CD4-positive, alpha-beta T cell treated with Interferon alpha-2 for 1 hour (primary cell): ENCODE measurements at regions not wholly inside any gene's neighbourhood (a gene's known extent, or its start where the extent isn't known, plus 50 kb on each side); places are given as distances from the start of the nearest gene placed in this dataset.
"Not testable (repeated sequence)": the region's sequence is repeated elsewhere in the genome, so short reads cannot be mapped to it uniquely, and the experiment has no call there.

ENCODE experiments used
- DNase-seq, 2 donors: peaks; one replicate each; pipeline ENCODE4 v3.0.0-alpha.2; 2020 to 2022

DNA sequence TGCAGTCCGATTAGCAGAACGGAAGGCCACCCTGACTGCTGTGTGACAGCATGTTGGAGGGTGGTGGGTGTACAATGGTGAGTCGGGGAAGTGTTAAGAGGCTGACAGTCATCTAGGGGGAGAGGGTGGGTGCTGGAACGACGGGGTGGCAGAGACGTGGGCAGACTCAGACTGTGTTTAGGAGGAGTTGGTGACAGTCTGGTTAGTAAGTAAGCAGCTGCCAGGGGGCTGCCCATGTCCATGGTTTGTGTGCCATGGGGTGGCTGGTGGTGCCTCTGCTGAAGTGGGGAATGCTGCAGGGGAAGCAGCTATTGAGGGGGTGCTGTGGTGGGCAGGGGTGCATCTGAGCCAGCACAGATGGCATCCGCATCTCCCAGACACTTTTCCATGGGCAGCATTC, 51.3 kb upstream of the BOD1 start:
- no peak for DNase-seq

DNA sequence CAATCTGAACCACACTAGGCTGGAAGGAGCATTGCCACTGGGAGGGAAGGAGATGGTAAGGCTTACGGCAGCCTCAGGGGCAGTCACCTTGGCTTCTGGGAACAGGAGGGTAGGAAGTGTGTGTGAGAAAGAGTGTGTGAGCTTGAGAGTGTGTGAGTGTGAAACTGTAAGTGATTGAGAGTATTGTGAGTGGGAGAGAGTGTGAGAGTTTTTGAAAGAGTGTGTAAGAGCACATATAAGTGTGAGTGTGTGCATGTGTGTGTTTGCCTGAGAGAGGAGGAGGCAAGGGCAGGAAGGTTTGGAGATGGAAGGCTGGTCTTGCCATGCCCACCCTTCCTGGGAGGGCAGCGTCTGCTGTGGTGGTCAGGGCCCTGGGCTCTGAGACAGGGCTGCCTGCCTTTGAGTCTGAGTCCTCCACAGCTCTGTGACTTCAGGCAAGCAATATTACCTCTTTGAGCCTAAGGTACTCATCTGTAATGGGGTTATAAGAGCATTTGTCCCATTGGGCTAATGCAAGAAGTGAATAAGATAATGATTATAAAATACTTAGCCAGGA, 51.9 kb upstream of the BOD1 start:
- no peak for DNase-seq

- DNase-seq = no peak
Observed at GRCh38 chr5:173668910-173669309, 52.5 kb upstream of the BOD1 start.

GRCh38 chr5:173669483-173669882, 53.0 kb upstream of the BOD1 start:
- no peak for DNase-seq

- DNase-seq = no peak
Observed at GRCh38 chr5:173670130-173670651, 53.7 kb upstream of the BOD1 start.

GRCh38 chr5:173670791-173671120, 54.3 kb upstream of the BOD1 start:
- DNase-seq = no peak

- DNase-seq = no peak
Observed at GRCh38 chr5:173671121-173671949, 54.9 kb upstream of the BOD1 start.

DNA sequence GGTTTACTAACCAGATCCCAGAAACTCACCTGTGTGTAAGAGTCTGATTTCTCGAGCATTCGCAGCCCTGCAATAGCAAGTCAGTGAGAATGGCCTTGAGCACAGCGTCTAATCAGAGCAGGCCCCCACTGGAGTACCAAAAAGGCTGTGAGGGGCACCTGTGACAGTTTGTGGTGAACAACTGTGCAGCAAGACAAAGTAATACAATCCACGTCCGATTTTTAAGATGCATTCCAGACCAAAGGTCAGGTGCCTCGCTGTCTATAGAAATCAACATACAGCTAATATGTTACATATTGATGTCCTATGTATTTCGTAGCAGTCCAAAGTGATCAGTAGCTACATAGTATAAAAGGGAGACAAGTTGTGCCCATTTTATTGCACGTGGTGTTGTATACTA, 55.7 kb upstream of the BOD1 start:
- no peak for DNase-seq

GRCh38 chr5:173672891-173673290, 56.4 kb upstream of the BOD1 start:
- DNase-seq = no peak

DNA sequence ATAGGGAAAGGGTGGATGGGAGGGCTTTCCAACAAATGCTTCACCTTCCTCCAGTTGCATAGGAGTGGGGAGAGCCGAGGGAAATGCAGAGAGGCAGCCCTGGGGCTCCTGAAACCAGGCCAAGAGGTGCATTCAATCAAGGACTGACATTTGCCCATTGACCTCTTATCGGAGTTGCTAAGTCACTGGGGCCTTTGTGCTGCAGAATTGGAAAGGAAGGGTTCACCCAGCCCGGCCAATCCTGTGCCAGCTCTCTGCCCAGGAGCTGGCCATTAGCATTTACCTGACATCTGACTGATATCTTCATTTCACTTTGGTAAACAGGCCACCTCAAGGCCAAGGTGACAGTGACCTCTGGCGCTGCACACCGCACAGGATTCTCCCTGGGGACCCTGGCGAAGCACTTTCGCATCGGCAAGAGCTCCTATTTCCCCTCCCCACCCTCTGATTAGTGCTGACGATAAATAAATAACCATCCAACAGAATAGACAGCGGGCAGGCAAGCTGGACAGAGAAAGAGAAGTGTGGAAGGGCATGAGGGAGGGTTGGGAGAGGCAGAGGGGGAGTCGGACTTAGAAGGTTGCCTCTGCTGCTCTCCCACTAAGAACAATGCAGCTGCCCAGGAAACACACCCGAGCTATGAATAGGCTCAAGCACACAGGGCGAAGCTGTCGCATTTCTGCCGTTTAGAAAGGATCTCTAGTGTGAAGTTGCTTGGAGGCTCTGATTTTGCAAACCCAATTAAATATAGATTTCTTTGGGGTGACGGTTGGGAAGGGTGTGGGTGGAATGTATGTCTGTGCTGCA, 57.0 kb upstream of the BOD1 start:
- no peak for DNase-seq

DNA sequence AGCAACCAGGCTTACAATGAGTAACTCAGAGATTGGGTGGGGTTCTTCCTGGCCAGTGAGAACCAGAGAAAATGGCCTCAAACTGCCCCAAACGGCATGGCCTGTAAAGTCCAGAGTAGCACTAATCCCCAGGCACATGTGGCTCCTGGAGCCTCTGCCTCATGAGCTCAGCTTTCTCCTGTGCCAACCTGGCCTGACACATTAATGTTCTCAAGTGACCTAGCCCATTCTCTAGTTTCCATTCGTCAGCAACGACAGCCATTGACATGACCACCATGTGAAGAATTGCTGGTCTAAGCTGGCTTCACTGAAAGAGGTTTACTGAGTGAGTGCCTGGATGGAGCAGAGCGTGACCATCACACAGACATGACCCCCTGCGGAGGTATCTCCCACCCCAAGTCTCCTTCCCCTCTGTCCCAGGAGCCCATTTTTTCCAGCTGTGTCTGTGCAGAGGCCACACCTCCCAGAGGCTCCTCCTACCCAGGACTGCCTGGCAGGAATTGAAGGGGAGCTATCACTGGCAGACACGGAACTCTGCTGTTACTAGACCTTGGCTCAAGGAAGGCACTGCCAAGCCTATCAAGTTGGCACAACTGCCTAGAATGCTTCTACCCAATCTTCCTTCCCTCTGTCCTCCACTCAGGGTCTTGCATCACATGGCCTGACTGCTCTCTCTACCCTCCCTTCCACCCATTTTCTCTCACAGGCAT, 59.0 kb upstream of the BOD1 start:
- DNase-seq = no peak

DNA sequence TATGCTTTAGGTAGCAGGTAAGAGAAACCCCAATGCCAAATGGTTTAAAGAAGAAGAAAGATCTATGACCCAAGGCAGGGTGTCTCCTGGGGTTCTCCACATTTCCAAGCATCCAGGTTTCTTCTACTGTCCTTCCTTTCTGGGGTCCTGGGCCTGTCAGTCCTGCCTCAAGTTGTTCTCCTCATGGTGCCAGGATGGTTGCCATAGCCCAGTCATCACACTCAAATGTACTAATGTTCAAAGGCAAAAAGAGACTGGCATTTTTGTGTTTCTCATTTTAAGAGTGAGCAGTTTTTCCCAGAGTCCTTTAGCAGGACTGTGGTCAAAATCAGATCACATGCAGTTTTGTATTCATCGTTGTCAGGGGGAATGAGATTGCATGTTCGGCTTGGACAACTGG, 59.9 kb upstream of the BOD1 start:
- no peak for DNase-seq

DNA sequence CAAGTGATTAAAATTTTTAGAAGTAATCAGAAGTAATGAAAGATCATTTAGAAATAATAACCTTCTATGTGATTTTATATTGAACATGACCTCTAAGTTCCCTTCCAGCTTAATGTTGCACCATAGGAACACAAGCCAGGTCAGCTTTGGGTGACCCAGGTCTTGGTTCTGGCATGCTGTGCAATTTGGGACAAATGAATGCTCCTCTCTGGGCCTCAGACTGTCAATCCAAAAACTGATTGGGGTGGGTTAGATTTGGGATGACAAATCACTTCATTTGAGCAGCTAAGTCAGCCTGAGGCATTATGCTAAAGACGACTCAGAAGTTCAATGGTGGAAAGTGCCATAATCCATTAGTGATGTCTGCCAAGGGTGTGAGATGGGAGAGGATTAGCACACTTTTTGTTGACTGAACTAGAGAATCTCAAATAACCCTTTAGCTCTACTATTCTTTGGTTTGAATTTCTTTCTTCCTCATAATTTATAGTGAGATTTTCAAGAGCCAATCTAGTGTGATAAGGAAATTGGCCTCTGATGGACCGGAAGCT, 60.7 kb upstream of the BOD1 start:
- DNase-seq = no peak

DNA sequence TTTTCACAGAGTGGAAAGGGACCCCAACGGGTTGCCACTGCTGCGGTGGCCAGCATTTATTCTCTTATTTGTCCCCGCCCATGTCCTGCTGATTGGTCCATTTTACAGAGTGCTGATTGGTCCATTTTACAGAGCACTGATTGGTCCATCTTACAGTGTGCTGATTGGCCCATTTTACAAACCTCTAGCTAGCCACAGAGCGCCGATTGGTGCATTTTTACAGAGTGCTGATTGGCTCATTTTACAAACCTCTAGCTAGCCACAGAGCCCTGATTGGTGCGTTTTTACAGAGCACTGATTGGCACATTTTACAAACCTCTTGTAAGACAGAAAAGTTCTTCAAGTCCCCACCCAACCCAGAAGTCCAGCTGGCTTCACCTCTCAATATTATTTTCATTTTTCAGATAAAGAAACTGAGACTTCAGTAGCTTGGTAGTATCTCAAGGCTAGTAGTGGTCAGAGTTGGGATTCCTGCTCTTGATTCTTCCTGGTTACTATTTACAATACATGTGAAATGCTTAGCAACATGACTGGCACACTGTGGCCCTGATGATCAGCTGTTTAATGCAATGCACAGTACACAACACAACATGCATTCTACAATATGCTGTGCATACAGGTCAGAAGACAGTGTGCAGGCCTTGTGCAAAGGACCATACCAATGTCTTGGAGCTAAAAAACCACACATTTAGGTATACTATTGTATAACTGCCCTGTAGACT, 63.6 kb upstream of the BOD1 start:
- DNase-seq = no peak

- peak in 1 of 2 donors; percentile 11 for DNase-seq
Observed at GRCh38 chr5:173680660-173681242, 64.3 kb upstream of the BOD1 start.

GRCh38 chr5:173682313-173682712, 65.9 kb upstream of the BOD1 start:
- no peak for DNase-seq

- DNase-seq = not testable (repeated sequence)
Observed at GRCh38 chr5:173684535-173684934, 68.1 kb upstream of the BOD1 start.

- DNase-seq = no peak
Observed at GRCh38 chr5:173686950-173687349, 70.5 kb upstream of the BOD1 start.

GRCh38 chr5:173688703-173689102, 72.3 kb upstream of the BOD1 start:
- no peak for DNase-seq

DNA sequence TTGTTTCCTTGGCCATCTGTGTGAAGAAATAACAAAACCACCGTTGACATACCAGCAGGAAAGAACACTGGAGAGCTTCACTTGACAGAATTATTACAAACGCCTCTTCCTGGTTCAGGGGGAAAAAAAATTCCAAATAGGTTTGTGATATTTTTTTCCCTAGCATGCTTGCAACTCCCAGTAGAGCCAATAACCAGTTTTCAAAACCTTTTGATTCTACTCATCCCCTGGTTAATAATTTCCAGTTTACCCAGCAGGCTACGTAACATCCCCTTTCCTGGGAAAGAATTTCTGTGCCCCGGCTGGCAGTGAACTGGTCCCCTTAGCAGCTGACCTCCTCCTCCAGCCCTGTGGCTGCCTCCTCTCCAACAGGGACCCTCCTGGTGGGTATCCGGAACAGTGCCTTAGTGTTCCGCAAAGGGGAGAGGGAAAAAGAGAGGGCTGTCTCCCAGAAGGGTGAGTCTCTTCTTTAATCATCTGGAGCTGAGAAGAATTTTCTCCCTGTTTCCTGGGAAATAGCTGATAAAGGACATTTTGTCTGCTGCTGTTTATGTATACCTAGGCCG, 72.8 kb upstream of the BOD1 start:
- DNase-seq = no peak

DNA sequence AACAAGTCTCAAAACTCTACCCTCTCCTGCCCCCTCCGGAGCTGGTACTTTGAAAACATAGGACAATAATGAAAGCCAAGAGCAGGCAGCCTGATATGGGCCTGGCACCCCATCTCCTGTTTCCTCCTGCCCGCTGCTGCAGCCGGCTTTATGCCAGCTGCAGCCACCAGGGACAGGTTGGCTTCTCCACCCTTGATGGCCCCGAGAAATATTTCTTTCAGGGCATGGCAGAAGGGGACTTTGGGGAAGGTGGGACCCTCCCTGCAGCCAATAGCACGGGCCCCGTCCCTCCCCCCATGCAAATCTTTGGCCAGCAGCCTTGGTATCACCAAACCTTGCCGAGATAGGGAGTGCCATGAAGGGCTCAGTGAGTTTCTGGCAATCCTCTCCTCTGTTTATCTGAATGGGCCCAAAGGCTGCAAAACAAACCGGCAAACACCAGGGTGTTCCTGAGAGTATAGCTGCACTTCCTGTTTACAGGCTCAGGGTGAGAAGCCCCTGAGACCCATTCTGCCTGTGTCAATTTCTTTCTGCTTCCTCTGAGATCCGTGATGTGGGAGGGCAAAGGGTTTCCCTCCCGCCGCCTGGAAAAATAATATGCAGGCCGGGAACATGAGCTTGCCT, 73.4 kb upstream of the BOD1 start:
- DNase-seq = peak in 1 of 2 donors; percentile 12
